ENCODE measurements at regions not wholly inside any gene's neighbourhood (a gene's known extent, or its start where the extent isn't known, plus 50 kb on each side); places are given as distances from the start of the nearest gene placed in this dataset.
A peak's percentile ranks its signal among the peaks of the same experiment; 100 is the strongest.

GRCh38 chr21:41594268-41594667 is 86.3 kb upstream of the TMPRSS2 start:
- no peak for DNase-seq (ENCODE audit: low read depth)

- no peak for DNase-seq (ENCODE audit: low read depth)
Observed at GRCh38 chr21:41593760-41594138, 85.8 kb upstream of the TMPRSS2 start.

- no peak for DNase-seq (ENCODE audit: low read depth)
Observed at GRCh38 chr21:41593051-41593759, 85.2 kb upstream of the TMPRSS2 start.

- DNase-seq (ENCODE audit: low read depth), result no peak
Observed at GRCh38 chr21:41589620-41590175, 81.7 kb upstream of the TMPRSS2 start.

- no peak for DNase-seq (ENCODE audit: low read depth)
Observed at GRCh38 chr21:41589131-41589530, 81.2 kb upstream of the TMPRSS2 start.

GRCh38 chr21:41585199-41585994 is 77.4 kb upstream of the TMPRSS2 start:
- no peak for DNase-seq (ENCODE audit: low read depth)

GRCh38 chr21:41584603-41585176 is 76.7 kb upstream of the TMPRSS2 start:
- DNase-seq (ENCODE audit: low read depth), result no peak

- DNase-seq (ENCODE audit: low read depth), result no peak
Observed at GRCh38 chr21:41583274-41583790, 75.4 kb upstream of the TMPRSS2 start.

GRCh38 chr21:41582866-41583265 is 74.9 kb upstream of the TMPRSS2 start:
- DNase-seq (ENCODE audit: low read depth), result no peak

GRCh38 chr21:41582298-41582840 is 74.4 kb upstream of the TMPRSS2 start:
- no peak for DNase-seq (ENCODE audit: low read depth)

GRCh38 chr21:41581592-41582228 is 73.8 kb upstream of the TMPRSS2 start:
- DNase-seq (ENCODE audit: low read depth), result no peak

GRCh38 chr21:41580758-41581554 is 73.0 kb upstream of the TMPRSS2 start:
- DNase-seq (ENCODE audit: low read depth), result peak; percentile 34

- no peak for DNase-seq (ENCODE audit: low read depth)
Observed at GRCh38 chr21:41579692-41580091, 71.7 kb upstream of the TMPRSS2 start.

- no peak for DNase-seq (ENCODE audit: low read depth)
Observed at GRCh38 chr21:41578716-41579115, 70.8 kb upstream of the TMPRSS2 start.

GRCh38 chr21:41578083-41578482 is 70.1 kb upstream of the TMPRSS2 start:
- no peak for DNase-seq (ENCODE audit: low read depth)

GRCh38 chr21:41576013-41576615 is 68.2 kb upstream of the TMPRSS2 start:
- DNase-seq (ENCODE audit: low read depth), result no peak

- DNase-seq (ENCODE audit: low read depth), result no peak
Observed at GRCh38 chr21:41573902-41574690, 66.1 kb upstream of the TMPRSS2 start.

GRCh38 chr21:41571938-41572510 is 64.1 kb upstream of the TMPRSS2 start:
- no peak for DNase-seq (ENCODE audit: low read depth)

Data from HT1080 (cell line).